HCEC 1CT (cell line): ENCODE measurements at regions not wholly inside any gene's neighbourhood (a gene's known extent, or its start where the extent isn't known, plus 50 kb on each side); places are given as distances from the start of the nearest gene placed in this dataset.

Experiments used
- DNase-seq: peaks from one replicate; pipeline ENCODE4 v3.0.0-alpha.2; 2017

DNA sequence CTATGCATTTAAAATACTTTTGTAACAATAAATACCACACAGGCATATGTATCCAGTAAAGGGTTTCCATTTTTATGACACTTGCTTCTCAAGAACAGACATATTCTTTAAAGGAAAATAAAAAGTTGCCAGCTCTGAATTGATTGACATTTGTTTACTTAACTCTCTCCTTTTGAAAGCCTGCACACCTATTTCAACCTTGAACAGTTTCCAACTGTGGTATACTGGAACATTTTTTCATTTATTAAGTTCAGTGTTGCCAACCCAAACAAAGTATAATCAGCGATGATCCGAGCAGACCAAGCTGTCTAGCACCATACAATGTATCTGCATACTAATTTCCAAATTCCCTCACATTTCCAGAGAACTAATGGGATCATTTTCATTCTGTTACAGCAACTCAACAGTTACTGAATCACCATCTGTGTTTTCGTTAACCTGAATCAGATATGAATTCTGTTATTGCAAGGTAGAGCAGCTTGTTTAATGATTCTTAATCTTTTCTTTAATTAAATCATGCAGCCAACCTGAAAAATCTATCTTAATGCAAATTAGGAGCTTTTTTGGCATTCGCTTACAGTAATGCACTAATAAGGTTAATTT is 725.5 kb upstream of the ZEB2 start:
- DNase-seq, result no peak

DNA sequence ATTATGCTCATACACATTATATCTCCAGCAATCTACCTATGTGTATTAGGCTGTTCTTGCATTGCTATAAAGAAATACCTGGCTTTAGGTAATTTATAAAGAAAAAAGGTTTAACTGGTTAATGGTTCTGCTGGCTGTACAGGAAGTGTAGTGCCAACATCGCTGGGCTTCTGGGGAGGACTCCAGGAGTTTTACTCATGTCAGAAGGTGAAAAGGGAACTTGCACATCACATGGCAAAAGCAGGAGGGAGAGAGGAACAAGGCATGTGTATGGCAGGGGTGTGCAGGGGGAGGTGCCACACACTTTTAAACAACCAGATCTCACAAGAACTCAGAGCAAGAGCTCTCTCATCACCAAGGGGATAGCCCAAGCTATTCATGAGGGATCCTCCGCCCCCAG is 715.4 kb upstream of the ZEB2 start:
- DNase-seq, result no peak

DNA sequence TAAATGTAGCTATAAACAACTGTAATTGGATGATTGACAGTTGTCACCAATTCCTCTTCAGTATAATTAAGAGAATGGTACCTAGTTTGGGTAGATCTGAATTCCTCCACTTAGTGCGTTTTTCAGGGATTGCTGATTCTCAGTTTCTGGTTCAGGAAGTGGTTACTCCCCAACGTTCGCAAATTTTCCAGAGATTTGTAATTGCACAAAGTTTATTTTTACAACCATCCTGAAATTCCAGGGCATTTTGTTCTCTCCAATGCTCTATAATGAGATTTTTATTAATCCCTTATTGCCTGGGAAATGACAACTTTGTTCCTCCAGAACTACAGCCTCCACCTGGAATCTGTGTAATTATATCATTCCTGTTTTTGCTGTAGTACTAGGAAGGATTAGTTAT is 710.6 kb upstream of the ZEB2 start:
- peak; percentile 52 for DNase-seq

DNA sequence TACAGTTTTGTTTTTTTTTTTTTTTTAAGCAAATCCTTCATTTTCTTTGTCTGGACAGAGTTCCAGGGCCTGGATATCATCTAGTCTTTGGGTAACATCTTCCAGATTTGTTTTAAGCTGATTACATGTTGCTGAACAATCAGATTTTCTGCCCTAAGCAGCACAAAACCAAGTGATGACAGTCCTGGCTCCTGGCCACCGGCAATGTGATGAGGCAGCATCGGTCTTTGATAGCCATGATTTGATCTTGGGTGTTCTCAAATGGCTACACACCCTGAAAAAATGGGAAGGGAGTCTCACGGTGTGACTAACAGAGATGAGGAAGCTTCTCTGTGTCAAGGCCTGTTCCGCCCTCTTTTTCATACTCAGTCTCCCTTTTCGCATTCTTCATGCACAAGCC is 708.6 kb upstream of the ZEB2 start:
- DNase-seq, result no peak

DNA sequence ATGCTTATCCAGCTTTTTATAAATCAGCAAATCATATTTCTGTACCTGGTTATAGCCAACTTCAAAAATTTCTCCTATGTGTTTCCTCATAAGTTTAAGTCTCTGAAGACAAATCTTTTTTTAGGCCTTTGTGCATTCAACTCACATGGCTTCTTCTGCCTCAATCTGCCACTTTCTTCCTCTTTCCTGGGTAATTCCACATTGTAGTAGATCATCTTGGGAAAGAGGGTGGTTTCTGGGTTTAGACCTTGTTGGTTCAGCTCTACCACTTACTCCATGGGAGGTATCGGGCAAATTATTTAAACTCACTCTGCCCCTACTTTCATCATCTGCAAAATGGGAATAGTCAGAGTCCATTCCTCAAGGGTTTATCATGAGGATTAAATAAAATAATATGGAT is 707.0 kb upstream of the ZEB2 start:
- DNase-seq, result no peak

DNA sequence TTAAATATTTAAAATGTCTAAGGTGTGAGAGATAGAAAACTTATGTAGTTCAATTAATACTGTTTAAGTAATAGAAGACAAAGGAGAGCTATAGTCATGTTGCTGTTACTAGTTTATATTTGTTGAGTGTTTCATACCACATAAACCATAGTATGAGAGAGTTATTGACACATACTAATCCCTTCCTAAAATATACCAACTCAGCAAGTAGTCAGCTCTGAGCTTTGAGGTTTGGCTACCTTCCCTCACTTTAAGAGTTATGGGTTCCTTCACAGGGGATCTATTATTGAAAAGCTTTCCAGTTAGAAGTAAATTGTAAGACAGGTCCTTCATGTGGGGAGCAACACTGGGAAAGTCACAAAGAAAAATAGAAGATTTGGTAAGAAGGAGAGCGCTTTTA is 701.6 kb upstream of the ZEB2 start:
- DNase-seq, result no peak

DNA sequence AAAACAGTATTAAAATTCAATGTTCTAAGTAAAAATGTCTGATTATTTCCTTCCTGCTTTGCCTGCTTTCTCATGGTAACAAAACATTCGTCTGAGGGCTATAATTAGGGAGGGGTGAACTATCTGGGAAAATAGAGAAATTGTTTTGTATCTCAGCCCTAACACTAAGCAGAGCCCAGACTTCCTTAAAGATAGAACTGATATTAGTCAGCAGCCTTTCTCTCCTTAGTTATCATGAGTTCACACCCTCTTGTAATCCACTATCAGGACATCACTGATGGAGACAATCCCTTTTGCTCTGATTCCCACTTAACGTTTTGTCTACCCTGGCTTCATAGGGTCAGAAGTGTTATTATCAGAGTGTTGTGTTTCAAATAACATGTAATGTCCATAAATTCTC is 701.1 kb upstream of the ZEB2 start:
- no peak for DNase-seq

DNA sequence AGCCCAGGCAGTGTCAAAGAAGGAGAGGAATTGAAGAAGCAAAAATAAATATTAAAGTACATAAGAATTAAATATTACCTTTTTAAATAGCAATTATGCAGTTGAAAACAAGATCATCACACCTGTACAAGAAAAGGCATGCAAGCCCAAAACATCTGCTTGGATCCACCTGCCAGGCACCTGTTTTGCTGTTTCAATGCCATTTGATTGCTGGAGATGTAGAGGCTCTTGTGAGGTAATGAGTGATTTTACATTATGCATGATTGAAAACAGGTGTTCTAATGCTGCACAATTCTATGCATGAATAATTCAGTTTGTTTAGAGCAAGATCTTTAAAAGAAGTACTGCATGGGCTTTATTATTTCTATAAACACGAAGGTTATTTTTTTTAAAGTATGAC is 700.6 kb upstream of the ZEB2 start:
- DNase-seq, result no peak

DNA sequence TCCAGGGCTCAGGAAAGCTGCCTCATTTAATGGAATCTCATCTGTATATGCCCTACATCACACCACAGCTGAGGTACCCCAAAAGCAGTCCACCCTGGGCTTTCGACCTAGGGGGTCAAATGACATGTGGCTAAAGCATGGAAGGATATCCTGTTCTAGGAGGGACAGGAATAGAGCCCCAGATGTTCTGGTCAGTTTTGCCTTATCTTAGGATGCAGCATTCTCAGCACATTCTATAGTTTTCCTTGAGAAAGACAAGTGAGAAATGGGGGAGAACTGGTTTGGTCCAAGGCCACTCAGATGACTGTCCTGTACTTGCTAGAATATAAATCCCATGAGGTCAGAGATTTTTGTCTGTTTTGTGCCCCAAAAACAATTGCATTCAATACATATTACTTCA is 688.0 kb upstream of the ZEB2 start:
- no peak for DNase-seq

DNA sequence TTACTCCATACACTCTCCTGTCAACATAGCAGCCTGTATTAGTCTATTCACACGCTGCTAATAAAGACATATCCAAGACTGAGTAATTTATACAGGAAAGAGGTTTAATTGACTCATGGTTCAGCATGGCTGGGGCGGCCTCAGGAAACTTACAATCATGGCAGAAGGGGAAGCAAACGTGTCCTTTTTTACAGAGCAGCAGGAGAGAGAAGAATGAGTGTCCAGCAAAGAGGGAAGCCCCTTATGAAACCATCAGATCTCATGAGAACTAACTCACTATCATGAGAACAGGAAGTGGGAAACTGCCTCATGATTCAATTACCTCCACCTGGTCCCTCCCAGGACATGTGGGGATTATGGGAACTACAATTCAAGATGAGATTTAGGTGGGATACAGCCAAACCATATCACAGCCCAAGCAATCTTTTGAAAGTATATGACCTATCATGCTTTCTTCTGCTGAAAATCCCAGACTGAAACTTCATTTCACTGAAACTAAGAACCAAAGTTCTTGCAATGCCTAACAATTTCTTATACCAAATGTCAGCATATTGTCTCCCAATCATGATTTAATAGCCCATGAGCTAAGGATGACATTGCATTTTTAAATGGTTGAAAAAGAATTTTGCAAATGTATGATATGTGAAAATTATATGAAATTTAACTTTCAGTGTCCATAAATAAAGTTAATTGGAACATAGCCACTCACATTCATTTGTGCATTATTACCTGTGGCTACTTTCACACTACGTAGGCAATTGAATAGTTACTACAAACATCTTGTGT is 686.8 kb upstream of the ZEB2 start:
- no peak for DNase-seq

DNA sequence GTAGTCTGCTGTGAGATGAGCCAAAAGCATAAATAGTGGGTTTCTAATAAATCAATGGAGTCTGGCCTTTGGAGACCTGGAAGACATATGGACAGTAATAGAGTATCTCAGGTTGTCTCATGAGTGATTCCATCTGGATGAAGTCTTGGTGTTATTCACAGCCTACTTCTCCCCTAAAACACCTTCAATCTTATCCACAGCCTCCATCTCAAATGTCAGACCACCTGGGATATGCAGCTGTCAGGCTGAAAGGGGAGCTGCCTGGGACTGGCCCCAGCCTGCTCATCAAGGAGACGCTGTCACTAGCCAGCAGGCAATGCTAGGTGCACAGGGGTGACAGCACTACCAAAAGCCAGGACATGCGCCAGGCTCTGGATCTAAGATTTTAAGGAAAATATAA is 684.0 kb upstream of the ZEB2 start:
- DNase-seq, result no peak

DNA sequence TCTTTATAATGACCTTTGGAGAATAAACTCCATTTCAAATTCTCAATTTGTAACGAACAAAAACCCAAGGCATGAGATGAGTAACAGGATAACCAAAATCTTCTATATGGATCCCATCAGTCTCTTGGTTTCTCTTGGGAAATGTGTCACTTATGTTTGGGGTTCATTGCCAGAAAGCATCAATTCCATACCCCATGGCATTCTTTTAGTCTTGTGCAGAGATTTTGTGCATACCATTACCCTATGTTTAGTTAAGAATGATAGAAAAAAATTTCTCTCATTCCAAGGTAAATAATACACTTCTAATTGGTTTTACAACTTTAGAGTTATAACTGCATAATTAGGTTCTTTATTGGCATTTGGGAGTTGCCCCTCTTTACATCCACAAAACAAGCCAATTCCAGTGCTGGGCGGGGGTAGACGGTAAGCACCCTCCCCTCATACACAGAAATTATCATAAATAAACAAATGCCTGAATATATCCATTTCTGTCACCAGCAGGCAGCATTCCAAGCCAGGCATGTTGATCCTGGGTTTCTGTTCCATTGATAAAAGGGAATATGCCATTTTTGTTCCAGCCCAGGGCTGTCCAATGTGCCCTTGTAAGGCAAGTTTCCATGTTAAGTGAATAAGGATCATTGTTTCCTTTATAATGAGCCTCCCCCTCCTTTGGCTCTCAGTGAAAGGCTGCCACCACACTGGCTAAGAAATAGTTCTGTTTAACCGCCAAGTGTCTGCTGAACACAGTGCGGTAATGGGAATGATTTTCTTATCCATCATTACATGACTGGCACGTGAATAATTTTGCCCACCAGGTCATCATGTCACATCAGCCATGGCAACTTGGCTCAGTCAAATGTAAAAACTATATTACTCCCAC is 680.1 kb upstream of the ZEB2 start:
- DNase-seq, result no peak

DNA sequence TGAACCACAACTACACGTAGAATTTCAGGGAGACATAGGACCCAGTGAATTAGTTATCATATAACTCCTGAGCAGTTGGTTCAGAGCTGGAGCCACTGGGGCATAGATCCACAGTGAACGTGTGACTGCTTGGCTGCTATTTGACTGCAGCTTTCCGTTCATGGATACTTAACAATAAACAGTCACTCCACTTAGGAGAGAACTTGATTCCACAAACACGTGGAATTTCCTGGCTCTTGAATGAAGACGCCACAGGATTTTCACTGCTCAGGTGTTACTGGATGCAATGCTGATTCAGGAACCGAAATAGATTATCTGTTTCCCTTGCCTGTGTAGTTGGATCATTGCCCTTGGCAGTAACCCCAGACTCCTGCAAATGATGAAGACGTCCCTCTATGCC is 679.1 kb upstream of the ZEB2 start:
- no peak for DNase-seq

DNA sequence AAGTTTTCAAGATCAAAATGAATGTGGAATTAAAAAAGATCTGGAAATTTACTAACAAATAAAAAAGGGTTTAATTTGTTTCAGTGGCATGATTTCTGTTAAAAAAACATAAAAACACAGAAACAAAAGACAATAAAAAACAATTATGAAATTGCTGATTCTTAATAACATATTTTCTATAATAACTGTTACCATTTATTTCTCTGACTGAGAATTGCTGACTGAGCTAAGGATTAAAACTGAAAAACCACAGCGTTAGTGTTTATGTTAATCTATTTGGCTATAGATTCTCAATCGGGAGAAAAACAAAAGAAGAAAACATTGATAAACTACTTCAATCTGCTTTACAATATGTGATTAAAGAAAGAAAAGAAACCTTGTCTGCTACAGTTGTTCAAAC is 678.6 kb upstream of the ZEB2 start:
- DNase-seq, result no peak

DNA sequence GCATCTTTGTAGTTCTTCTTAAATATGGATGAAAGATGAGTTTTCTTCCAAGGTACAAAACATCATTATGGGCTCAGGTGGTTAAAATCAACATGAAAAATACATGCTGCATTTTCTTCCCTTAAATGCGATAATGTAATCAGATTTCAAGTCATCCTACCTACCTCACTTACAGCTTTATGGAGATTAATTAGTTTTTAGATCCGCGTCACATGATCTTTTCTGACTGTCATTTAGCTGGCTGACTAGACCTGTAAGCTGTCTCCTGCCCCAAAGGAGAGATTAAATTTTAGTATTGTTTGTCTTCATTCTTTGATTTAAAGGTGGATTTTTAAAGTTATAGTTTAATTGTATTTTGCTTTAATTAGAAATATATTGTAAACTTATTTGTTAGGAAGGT is 678.0 kb upstream of the ZEB2 start:
- DNase-seq, result no peak

DNA sequence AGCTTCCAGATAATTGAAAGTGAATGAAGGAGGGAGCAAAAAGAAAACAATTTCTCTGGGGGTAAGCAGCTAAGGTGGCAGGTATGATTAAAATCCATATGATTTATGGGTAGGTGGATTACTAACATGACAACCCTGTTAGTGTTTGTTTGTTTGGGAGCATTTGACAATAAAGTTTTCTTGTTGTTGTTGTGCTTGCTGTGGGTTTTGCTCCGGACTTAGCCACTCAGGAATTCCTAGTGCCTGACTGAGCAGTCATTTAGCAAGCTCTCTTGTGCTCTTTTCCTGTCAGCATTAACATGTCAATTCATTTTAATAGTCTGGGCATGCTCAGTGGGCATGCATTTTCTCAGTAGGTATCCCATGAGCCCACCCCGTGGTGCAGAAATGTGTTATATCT is 674.8 kb upstream of the ZEB2 start:
- no peak for DNase-seq

DNA sequence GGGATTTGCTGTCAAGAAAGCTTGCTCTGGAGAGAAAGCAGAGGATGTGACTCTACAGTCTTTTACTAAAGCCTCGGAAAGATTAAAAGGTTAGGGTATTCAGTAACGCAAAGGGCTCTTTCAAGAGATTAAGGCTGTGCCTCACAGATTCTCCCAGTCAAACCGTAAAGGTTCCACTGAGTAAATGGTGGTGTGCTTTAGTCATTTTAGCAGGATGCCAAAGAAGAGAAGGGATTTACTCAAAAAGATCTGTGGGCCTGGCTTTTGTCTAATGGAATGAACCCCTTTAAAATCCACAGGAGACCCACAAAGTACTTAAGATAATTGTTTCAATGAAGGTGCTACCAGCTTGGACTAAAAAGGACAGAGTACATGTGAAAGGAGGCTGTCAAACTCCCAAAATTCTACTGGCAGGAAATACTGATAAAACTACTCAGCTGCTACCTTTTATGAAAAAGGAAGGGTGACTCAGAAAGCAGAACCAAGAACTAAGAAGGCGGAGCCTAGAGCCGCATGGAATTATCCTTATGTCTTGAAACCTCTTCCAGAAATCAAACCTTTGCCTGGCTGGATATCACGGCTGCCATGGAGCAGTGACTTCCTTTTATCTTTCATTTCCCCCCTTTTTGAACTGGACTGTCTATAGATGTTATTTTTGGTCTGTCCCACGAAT is 670.2 kb upstream of the ZEB2 start:
- DNase-seq, result peak; percentile 31

DNA sequence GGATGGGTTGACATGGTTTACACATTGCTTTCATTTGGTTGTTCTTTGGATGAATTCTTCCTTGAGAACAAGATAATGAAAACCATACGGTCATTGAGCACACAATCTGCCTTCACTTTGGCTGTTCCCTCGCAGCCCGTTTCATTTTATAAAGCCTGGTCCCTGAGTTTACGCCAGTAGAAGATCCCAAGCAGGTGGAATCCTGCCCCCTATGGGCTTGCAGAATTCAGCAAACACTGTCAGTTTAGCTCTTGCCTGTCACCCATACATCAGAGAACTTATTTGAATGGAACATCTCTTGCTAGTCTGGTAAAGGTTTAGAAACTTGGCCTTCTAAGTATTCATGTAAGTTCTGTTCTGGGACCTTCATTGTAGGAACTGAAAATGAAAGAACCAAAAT is 666.4 kb upstream of the ZEB2 start:
- DNase-seq, result no peak

DNA sequence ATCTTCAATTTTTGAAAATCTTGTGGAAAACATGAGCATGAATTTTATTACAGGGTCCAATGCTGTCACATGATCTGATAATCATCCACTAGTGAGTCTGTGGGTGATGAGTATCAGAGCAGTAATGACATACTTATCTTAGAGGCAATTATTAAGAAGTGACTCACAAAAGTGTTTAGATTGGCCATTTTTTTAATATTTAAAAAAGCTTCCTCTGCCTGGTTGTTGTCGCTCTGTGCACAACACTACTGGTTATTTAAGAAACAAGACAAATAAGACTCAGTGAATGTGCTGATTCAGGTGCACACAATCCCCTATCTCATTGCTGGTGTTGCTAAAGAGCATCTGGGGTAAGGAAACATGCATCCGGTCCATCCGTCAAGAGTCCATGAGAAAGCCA is 665.8 kb upstream of the ZEB2 start:
- DNase-seq, result peak; percentile 74

DNA sequence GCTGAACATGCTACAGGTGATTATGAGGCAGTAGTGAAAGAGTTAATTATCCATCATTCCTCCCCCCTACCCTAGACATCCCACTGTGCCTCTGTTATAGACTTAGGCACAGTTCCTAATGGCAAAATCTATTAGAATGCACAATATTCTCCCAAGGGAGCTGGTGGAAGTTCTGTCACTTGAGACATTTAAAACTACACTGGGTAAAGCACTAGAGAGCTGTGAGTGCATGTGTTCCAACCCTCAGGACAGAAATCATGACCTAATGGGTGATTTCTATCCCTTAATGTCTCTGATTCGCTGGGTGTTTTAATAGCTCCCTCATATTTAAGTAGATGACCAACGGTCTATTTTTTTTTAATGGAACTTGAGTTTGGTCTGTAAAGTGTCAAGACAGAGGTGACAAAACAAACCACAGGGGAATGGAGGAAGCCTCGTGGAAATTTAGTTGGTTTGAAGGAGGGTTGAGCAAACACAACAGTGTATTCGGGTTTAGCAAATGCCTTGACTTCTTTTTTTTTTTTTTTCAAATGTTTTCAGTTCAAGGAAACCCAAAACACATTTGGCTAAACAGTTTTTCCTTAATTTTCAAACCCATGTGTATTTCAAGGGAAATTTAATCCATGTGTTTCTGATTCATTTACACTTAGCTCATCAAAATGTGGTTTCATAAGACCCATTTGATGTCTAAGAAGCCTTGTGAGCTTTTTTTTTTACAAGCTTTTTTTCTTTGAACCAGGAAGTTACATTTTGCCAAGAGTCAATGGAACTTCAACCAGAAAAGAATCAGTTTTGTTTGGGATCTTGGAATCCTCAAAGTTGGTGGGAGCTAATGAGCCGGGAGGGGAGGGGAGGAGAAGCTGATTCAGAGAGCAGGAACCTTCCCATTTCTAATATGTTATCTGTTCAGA is 665.1 kb upstream of the ZEB2 start:
- peak; percentile 69 for DNase-seq

DNA sequence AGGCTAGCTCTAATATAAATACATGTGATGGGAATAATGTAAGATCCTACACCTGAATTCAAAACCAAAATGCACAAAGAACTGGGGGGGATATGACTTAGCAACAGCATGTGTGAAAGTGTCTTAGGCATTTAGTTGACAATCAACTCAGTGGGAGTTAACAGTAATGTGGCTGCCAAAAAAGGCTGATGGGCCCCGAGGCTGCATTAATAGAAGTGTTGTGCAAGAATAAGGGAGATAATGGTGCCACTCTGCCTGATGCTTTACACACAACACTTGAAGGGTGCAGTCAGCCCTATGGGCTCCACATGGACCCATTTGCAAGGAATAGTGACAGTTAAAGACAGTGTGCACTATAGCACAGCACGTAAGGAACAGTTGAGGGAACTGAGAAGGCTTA is 649.4 kb upstream of the ZEB2 start:
- DNase-seq, result no peak

DNA sequence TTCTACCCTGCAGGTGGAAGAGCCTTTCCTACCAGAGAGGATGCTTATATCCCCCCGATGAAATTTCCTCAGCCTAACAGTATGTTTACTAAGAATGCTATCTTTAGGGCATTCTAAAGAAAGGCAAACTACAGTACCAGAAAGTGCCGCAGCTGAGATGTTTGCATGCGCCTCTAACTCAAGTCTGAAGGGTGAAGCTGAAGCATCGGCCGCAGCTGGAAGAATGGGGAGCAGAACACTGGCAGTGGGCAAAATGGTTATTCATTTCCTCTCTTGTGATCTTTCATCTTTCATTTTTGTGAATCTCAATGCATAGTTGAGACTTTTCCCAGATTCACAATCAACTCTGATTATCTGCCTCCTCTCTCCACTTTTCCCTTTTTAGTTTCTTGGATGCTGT is 648.2 kb upstream of the ZEB2 start:
- no peak for DNase-seq
